Hepatocyte (in vitro differentiated cells): ENCODE measurements at regions not wholly inside any gene's neighbourhood (a gene's known extent, or its start where the extent isn't known, plus 50 kb on each side); places are given as distances from the start of the nearest gene placed in this dataset.

ENCODE experiments used
- DNase-seq: peaks from one replicate; pipeline ENCODE4 v3.0.0-alpha.2; 2016; ENCODE audit warnings: low spot score
- H2AFZ ChIP-seq: fragments of 200-600 bp; sonication (generic); 2 replicates; pipeline ENCODE4 v1.6.0; 2016; ENCODE audit warnings: antibody characterized with exemption, mild to moderate bottlenecking
- H3K27ac ChIP-seq: fragments of 200-600 bp; sonication (generic); 2 replicates; pipeline ENCODE4 v1.5.1; 2016; ENCODE audit warnings: mild to moderate bottlenecking
- H3K27me3 ChIP-seq: fragments of 200-600 bp; sonication (generic); 2 replicates; pipeline ENCODE4 v1.6.1; 2016
- H3K36me3 ChIP-seq: fragments of 200-600 bp; sonication (generic); replicated peaks from 2 replicates; pipeline ENCODE4 v1.5.1; 2016; ENCODE audit warnings: low read depth; ENCODE audit not compliant: insufficient read depth
- H3K4me1 ChIP-seq: fragments of 200-600 bp; sonication (generic); 2 replicates; pipeline ENCODE4 v1.5.1; 2016; ENCODE audit warnings: mild to moderate bottlenecking, moderate library complexity; ENCODE audit not compliant: insufficient read depth
- H3K4me2 ChIP-seq: fragments of 200-600 bp; sonication (generic); 2 replicates; pipeline ENCODE4 v1.6.0; 2016
- H3K4me3 ChIP-seq: fragments of 200-600 bp; sonication (generic); 2 replicates; pipeline ENCODE4 v1.5.1; 2016; ENCODE audit warnings: mild to moderate bottlenecking
- H3K79me2 ChIP-seq: fragments of 200-600 bp; sonication (generic); 2 replicates; pipeline ENCODE4 v1.6.0; 2017; ENCODE audit warnings: mild to moderate bottlenecking
- H3K9me2 ChIP-seq: fragments of 200-600 bp; sonication (generic); replicated peaks from 2 replicates; pipeline ENCODE4 v1.6.0; 2017; ENCODE audit warnings: mild to moderate bottlenecking; ENCODE audit not compliant: insufficient read depth
- H3K9me3 ChIP-seq: fragments of 200-600 bp; sonication (generic); 2 replicates; pipeline ENCODE4 v1.5.1; 2016; ENCODE audit warnings: low read depth, mild to moderate bottlenecking
- H4K20me1 ChIP-seq: fragments of 200-600 bp; sonication (generic); 2 replicates; pipeline ENCODE4 v1.6.0; 2016; ENCODE audit warnings: mild to moderate bottlenecking; ENCODE audit not compliant: insufficient read depth, poor library complexity, severe bottlenecking
- EZH2 ChIP-seq: fragments of 200-600 bp; sonication (generic); IDR thresholded peaks from 2 replicates; pipeline ENCODE4 v1.6.1; 2016; ENCODE audit warnings: antibody characterized with exemption, mild to moderate bottlenecking, borderline replicate concordance
- EZH2phosphoT487 ChIP-seq: fragments of 200-600 bp; sonication (generic); IDR thresholded peaks from one replicate; pipeline ENCODE4 v1.6.1; 2018; ENCODE audit warnings: antibody characterized with exemption, mild to moderate bottlenecking, low read depth, moderate library complexity; ENCODE audit not compliant: unreplicated experiment, severe bottlenecking
- WGBS: methylation state at CpG from one replicate; pipeline ENCODE4 v1.1.6; 2016; ENCODE audit warnings: low lambda C conversion rate; ENCODE audit errors: missing lambda C conversion rate; 5-methylcytosine and 5-hydroxymethylcytosine counted together
- TF ChIP-seq, protein P1 (sequence below): fragments of 200-600 bp; sonication (generic); IDR thresholded peaks from 2 replicates; pipeline ENCODE4 v1.5.1; 2016; ENCODE audit warnings: antibody characterized with exemption, mild to moderate bottlenecking; ENCODE audit not compliant: poor library complexity

DNA sequence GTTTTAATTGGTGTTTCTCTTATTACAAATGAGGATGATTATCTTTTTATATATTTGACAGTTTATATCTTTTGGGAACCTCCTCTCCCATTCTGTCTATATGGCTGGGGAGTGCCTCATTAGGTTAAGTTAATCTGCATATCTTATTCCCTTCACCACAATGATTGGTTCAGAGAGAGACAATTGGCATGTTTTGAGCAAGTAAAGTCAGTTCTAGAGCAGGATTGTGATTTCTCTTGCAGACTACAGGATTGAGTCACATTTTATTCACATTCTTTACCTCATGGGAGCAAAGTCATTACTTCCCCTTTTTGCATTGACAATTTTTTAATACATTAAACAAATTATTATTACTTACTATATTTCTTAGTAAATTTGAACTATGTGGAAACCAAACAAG lies 345.6 kb downstream of the MDFIC start:
- no peaks in the 10 kb centered on the region for H3K27me3 ChIP-seq
- no peak for TF ChIP-seq EZH2phosphoT487
- TF ChIP-seq, protein P1, sequence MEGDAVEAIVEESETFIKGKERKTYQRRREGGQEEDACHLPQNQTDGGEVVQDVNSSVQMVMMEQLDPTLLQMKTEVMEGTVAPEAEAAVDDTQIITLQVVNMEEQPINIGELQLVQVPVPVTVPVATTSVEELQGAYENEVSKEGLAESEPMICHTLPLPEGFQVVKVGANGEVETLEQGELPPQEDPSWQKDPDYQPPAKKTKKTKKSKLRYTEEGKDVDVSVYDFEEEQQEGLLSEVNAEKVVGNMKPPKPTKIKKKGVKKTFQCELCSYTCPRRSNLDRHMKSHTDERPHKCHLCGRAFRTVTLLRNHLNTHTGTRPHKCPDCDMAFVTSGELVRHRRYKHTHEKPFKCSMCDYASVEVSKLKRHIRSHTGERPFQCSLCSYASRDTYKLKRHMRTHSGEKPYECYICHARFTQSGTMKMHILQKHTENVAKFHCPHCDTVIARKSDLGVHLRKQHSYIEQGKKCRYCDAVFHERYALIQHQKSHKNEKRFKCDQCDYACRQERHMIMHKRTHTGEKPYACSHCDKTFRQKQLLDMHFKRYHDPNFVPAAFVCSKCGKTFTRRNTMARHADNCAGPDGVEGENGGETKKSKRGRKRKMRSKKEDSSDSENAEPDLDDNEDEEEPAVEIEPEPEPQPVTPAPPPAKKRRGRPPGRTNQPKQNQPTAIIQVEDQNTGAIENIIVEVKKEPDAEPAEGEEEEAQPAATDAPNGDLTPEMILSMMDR = no peak
- TF ChIP-seq EZH2 = no peak
- no peaks in the 10 kb centered on the region for H3K36me3 ChIP-seq
- DNase-seq = no peak
- H3K9me3 ChIP-seq = no peaks in the 10 kb centered on the region
- no peak overlapping the region for H3K27ac ChIP-seq
- no peak overlapping the region for H3K4me3 ChIP-seq
- H2AFZ ChIP-seq = no peak overlapping the region
- H4K20me1 ChIP-seq = no peaks in the 10 kb centered on the region
- no peak overlapping the region for H3K4me2 ChIP-seq
- no peaks in the 10 kb centered on the region for H3K9me2 ChIP-seq
- H3K79me2 ChIP-seq = no peaks in the 10 kb centered on the region
- no peaks in the 10 kb centered on the region for H3K4me1 ChIP-seq

DNA sequence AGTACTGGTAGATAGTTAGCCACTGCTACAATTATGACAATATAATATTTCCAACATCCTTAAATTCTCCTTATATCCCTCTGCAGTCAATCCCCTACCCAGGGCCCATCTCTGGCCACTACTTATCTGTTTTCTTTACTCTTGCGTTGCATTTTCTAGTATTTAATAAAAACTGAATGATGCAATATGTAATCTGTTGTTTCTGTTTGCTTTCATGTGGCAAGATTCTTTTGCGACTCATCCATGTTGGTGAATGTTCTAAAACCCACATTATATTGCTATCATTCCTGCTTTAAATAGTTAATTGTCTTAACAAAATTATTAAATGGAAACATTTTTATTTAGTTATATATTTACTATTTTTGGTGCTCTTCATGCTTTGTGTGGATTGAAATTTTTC lies 338.5 kb downstream of the MDFIC start:
- Histone ChIP-seq H3K36me3 (no peaks in the 10 kb centered on the region), H4K20me1 (no peaks in the 10 kb centered on the region), H2AFZ (no peak overlapping the region), H3K4me1 (no peaks in the 10 kb centered on the region), H3K79me2 (no peaks in the 10 kb centered on the region), H3K27me3 (no peaks in the 10 kb centered on the region), H3K27ac (no peak overlapping the region), H3K4me2 (no peak overlapping the region), H3K9me2 (no peaks in the 10 kb centered on the region), H3K4me3 (no peak overlapping the region), H3K9me3 (no peaks in the 10 kb centered on the region)
- DNase-seq = no peak
- TF ChIP-seq EZH2 (no peak), EZH2phosphoT487 (no peak)
- TF ChIP-seq, protein P1 = no peak
- 79% methylated on average over 2 of the region's 2 CpGs for WGBS

DNA sequence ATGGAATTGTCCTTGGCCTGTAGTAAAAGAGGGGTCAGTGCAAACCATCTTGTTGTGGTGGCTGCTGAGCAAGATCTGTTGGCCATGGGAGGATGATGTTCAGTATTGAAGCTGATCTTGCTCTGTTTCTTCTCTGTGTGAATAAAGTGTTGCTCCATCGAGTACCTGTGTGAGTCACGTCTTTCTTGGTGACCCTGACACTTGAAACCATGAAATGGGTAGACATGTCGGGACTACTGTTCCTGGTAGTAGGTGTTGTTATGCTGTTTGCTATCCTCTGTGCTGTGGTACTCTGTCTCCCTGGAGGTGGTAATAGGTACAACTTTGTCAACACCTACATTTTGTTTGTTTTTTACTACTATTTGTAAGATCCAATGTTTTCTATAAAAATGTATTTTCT lies 330.6 kb downstream of the MDFIC start:
- Histone ChIP-seq H3K4me3 (no peak overlapping the region), H3K9me3 (no peaks in the 10 kb centered on the region), H4K20me1 (no peaks in the 10 kb centered on the region), H3K27me3 (no peaks in the 10 kb centered on the region), H3K79me2 (no peaks in the 10 kb centered on the region), H3K36me3 (no peaks in the 10 kb centered on the region), H3K4me1 (no peaks in the 10 kb centered on the region), H3K27ac (no peak overlapping the region), H3K4me2 (no peak overlapping the region), H2AFZ (no peak overlapping the region), H3K9me2 (no peaks in the 10 kb centered on the region)
- TF ChIP-seq EZH2 = no peak
- no peak for DNase-seq
- WGBS = 95% methylated on average over 3 of the region's 3 CpGs

DNA sequence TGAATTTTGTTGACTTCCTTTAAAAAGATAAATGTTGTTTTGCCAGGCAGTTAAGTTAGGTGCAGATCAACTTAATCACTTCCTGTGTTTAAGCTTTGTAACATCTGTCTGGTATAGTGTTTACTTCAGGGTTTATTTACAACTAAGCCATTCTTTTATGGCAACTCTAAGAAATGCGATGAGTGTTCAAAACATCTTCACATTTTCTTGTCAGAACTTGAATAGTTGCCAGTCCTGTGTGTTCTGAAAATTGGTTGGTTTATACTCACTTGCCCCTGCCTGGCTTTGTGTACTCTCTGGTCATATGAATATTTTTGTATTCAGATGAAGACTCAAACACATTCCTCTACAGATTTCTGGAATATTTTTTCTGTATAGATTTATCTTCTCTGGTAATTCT lies 327.2 kb downstream of the MDFIC start:
- H3K9me3 ChIP-seq = no peaks in the 10 kb centered on the region
- H3K4me2 ChIP-seq = no peak overlapping the region
- H2AFZ ChIP-seq = no peak overlapping the region
- H3K27me3 ChIP-seq = no peaks in the 10 kb centered on the region
- TF ChIP-seq EZH2 (no peak), EZH2phosphoT487 (no peak)
- TF ChIP-seq, protein P1 = no peak
- no peaks in the 10 kb centered on the region for H4K20me1 ChIP-seq
- no peak for DNase-seq
- no peaks in the 10 kb centered on the region for H3K9me2 ChIP-seq
- no peaks in the 10 kb centered on the region for H3K36me3 ChIP-seq
- H3K27ac ChIP-seq = no peak overlapping the region
- H3K4me3 ChIP-seq = no peak overlapping the region
- H3K79me2 ChIP-seq = no peaks in the 10 kb centered on the region
- WGBS = 32% methylated on average over 1 of the region's 1 CpG
- no peaks in the 10 kb centered on the region for H3K4me1 ChIP-seq
